Left forelimb (tissue), 1 donor: ENCODE measurements at regions not wholly inside any gene's neighbourhood (a gene's known extent, or its start where the extent isn't known, plus 50 kb on each side); places are given as distances from the start of the nearest gene placed in this dataset.

ENCODE experiments used
- DNase-seq: peaks from one replicate; pipeline ENCODE4 v3.0.0-alpha.2; 2018; ENCODE audit warnings: low spot score

DNA sequence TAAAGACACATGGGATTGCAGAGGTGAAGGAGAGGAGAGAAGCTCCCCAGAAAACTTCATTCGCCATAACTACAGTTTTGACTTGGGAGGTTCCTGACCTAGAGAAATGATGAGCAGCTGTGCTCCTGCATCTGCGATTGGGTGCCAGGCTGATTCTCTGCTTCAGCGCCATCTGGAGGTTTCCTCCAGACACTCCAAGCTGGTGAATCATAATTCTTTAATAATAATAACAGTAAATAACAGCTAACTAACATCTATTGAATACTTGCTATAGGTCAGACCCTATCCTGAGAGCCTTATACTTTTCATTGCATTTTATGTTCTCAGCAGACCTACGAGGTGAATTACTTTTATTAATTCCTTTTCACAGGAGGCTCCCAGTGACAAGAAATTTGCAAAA, 575.8 kb downstream of the TOX3 start:
- no peak for DNase-seq

DNA sequence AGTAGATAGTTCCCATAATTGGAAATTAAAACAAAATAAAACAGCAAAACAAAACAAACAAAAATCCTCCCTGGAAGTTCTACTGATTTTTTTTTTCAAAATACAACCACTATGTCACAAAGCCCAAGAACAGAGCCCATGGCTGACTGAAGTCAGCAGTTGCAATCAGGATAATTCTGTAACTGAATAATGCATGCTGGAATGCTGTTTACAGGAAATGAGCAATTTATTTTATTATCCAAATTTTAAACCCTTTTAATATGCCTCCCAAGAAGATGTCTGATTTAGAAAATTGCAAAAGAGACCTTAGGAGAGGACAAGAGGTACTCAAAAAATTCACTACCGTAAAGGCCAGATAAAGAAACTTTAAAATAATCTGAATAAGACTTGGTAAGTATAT, 578.2 kb downstream of the TOX3 start:
- no peak for DNase-seq

DNA sequence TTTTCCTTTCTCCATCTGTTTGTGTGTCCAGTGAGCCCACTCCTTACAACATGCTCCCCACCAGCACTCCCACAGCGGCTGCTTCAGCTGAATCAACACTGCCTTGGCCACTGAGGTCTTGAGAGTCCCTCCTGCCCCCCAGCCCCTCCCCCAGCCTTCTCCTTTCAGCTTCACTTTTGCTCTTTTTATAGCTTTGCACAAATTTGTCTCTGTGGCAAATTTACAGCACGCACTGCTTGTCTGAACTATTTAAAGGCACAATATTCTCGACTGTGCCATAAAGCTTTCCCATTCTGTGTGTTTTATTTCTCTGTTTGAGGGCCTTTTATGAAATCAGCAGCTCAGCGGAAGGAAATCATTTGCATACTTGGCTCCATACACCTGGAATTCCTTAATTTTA, 579.3 kb downstream of the TOX3 start:
- no peak for DNase-seq

DNA sequence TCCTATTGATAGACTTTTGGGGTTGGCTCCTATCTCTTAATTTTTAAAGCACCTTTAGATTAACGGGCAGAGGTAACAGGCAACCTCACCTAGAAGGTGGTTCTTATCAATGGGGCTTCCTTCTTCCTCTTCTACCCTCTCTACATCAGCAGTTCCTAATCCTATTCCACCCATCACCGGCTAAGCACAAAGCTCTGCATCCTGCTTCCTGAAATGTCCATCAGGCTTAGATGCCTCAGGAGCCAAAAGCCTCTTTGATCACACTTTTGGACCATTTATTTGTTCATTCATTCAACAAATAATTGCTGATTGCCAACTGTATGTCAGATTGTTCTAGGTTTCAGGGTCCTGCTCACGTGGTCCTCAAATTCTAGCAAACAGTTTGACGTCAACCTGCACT, 586.0 kb downstream of the TOX3 start:
- DNase-seq: no peak

DNA sequence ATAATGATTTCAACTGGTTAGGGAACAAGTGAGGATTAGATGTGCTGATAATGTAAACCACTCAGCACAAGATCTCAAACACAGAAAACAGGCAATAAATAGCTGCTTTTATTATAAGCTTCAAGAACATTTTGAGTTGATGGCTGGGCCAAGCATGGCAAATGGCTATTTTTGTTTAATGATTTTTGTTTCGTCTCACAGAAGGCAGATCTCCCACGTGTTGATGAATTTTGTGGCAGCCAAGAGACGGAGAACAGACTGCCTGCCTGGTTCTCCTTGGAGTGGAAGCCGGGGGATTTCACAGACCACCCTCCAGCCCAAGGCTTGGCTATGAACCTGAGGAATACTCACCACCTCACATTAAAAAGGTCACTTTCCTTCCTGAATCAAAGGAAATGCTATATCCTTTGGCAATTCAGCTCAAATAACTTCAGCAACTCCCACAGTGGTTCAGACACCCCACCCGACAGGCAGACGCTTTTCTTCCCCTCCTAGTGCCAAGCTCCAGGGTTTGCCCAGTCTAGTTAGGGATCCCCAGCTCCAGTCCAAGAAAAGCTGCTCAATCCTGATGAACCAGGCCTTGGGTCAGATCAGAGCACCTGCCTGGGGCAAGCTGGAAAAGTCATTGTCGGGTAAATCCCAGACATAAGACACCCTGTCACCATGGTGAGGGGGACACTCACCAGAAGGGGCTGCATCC, 593.5 kb downstream of the TOX3 start:
- DNase-seq: no peak

DNA sequence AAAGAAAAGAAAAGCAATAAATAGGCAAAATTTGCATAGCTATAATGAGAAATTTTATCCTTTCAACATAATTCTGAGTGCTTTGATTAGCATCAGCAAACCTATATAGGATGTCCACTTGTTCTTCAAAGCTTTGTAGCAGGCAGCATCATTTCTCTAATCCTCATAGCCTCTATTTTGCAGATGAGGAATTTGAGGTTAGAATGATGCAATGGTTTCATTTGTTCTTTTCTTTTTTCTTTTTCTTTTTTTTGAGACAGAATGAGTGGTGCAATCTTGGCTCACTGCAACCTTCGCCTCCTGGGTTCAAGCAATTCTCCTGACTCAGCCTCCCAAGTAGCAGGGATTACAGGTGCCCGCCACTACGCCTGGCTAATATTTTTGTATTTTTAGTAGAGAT, 594.4 kb downstream of the TOX3 start:
- no peak for DNase-seq

DNA sequence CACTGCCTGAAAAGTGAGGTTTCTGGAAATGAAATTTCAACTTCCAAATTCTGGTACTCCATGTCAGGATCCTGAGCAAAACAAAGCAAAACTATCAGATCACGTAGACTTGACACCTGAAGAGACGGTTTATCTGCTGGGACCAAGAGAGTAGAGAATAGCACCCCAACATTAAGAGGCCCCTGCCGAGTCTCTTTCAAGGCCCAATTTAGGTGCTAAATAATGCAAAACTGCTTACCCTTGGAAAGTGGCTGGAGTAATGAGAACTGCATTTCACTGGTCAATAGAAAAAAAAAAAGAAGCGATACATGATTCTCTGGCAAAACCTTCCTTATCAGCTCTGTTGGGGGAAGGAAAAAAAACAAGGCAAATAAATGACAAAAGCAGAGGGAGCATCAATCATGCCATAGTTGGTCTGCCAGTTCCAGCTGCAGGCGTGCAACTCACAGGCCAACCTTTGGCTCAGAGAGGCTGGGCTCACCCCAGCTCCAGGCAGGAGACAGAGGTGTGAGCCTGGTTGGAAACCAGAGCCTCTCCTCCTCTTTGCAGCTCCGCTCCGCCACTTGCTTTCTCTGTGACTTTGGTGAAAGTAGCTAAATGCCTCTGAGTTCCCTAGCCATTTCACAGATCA, 595.2 kb downstream of the TOX3 start:
- no peak for DNase-seq

DNA sequence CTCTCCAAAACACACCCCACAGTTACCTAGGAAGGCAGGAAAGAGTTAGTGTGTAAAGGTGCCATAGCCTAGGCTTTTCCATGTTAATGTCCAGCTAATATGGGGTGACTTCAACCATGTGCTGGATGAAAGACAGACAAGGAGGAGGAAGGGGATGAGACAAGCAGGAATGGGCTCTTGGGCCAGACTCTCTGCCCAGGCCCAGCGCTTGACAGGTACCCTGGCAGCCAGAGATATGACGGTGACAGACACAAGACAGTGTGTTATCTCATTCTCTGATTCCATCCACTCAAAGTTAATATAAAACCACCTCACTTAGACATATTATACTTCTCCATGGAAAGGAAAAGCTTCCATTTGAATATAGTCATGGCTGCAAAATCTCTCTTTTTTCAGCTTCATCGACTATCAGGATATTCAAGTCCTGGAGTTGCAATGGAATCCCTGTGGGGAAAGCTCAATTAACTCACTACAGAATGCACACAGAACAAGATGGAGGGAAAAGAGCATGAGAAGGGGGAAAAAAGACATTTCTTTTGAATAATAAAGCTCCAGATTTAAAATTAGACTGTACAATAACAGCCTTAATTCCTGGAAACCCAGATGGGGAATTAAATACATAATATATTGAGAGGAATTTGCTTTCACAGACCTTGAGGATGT, 596.7 kb downstream of the TOX3 start:
- DNase-seq: no peak

DNA sequence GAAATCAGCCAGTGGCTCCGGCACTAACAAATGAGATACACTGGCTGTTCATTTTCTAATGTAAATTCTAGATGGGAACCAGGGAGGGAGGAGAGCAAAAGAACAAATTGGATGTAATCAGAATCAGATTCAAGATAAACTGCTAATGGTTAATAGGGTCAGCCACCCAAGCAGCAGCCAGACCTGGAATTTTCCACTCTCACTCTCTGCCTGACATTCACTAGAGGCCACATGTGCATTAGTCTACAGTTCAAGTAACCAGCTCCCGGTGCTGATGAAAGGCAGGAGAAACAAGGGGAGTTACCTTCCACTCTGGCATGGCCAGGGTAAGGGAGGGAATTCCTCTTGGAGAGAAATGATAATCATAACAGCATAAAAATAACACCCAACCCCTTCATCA, 597.7 kb downstream of the TOX3 start:
- DNase-seq: no peak

DNA sequence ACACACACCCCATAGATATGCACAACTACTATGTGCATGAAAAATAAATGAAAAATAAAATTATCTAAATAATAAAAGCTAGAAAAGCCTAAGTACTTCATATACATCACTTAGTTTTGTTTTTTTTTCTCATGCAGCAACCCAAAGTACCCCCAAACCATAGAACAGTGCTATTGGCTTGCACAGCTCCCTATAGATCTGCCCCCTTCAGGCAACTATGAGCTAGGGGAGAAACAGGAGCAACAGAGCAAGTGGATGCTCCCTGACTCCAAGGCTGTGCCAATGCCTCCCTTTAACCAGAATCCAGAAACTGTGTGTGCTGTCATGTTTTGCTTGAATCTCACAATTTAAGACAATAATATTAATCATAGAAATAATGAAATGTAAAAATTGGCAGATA, 605.5 kb downstream of the TOX3 start:
- no peak for DNase-seq

DNA sequence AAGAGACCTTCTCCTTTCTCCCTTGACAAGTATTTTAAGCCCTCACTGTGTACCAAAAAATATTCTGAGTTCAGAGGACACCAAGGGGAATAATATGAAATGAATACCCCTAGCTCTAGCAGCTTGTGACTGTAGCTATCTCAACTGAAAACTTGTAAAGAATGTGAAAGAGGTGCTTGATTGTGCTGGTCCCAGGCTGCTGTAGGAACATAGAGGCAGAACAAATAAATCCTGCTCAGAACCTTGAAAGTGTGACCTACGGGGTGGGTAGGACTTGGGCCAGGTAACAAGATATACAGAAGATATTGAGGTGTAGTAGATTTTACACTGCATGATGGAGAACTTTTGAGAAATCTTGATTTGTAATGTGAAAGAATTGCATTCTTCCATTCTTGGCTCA, 606.8 kb downstream of the TOX3 start:
- DNase-seq: no peak

DNA sequence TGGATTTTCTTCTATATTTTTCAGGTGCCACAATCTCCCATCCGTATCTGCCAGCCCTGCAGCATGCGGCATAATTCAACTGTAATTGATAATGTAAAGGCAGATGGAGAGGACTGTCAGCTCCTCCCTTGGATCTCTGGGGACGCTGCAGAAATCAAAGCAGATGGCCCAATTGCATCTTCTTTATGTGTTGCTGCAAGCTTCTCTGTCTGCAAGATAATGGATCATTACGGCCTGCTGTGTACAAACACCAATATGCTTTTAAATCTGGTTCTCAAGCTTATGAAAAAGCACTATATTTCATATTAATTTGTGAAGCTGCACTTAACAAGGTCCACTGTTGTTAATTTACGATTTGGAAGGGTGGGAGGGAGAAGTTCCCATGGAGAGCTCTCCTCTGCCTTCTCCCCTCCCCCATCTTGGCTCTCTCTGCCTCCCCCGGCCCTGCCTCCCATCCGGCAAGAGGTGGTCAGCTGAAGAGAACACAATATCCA, 607.5 kb downstream of the TOX3 start:
- DNase-seq: no peak

DNA sequence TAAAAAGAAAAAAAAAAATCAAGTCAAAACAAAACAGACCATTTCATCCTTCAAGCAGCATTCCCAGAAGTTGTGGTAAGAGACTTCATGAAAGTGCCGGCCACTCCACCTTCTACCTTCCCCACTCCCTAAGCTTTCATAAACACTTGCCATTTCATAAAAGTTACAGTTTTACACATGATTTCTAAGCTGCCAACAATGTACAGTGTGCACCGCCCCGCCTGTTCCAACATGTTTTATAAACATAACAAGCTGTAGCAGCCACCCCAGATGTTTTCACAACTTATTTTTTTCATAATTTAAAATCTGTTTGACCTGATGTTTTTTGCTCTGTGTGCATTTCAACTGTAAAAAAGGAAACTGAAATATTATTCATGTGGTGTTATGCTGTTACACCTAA, 608.1 kb downstream of the TOX3 start:
- DNase-seq: no peak

DNA sequence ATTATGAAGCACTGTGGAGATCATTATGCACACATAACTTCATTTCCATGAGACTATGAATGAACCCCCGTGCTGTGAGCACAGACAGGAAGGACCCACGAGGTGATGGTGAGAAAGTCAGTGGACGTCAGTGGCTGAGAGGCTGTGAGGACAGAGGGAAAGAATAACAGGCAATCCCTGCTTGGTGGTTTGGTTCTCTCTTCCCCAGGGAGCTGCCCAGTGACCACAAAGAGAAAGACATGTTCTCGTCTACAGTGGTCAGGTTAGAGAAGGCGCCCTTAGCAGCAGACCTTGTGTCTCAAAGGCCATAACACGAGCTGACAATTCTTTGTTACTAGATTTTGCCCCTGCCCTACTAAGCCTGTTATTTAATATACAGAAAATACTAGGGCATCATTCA, 609.2 kb downstream of the TOX3 start:
- DNase-seq: no peak

DNA sequence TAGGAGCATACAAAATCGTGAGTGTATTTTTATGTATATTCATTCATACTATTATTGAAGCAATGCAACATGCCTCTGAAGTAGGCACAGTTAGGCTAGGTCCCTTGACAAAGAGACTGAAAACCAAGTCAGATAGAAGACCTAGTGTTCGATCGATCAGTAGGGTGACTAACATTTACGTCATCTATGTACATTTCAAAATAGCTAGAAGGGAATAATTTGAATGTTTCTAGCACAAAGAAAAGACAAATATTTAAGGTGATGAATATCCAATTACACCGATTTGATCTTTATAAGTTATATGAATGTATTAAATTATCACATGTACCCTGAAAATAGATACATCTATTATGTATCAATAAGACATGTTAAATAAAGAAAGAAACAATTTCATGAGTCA, 610.1 kb downstream of the TOX3 start:
- DNase-seq: no peak

DNA sequence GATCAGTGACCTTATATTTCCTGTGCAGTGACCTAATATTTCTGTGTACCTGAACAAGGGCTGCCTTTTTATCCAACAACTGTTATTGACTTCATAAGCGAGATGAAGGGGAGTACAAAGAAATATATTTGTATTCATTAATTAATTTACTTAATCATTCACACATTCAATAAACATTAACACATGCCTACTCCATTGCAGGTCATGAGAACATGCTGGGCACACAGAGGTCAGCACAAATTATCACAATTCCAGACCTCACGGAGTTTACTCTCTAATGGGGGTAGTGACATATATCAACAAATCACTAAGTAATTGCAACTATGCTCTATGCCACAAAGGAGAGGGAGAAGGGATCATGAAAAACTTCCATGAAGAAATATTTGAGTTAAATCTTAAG, 614.6 kb downstream of the TOX3 start:
- no peak for DNase-seq

DNA sequence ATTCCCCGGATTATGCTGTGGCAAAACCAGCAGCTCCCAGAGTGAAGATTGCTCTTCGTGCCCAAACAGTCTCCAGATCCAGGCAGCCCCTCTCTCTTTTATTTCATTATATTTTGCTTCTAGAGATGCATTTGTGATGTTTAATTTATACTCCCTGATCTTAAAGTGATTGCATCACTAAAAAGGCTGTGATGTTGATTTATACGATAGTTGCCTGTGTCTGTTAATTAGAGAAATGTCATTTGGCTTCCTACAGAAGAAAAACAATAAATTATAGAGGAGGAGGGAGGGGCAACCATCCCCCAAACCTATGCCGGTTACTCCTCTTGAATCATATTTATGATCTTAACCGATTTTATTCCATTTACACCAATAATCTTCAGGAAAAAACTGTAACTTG, 615.3 kb downstream of the TOX3 start:
- DNase-seq: no peak

DNA sequence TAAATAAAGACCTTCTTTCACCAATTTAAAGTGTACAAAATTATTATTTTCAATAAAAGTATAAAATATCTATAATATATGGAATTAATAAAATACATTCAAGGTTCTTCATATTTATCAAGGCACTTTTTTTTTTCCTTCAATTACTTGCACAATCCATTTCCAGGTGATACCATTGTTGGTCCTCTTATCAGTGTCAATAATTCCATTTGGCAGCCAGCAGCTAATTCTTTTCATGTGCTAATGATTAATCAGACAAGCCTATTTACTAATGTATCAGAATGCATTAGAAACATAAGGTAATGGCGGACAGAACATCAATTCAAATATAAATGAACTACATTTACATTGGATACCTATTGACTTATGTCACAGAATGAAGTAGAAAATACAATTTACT, 622.2 kb downstream of the TOX3 start:
- no peak for DNase-seq

DNA sequence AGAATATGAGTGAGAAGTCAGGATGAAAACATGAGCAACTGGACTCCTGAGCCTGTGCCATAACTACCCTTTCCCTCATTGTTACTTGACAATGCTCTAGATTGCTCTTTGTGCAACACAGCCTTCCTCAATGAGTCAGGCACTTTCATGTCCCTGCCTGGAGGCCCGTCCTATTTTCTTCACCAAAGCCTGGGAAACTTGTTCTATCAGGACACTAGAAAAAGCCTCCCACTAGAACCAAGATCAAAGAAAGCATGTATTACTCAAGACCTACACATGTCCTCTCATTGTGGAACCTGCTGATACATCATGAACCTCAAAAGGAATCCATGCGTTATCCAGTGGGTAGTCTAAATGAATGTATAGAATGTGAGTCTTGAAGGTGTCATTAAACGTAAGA, 624.5 kb downstream of the TOX3 start:
- DNase-seq: no peak

DNA sequence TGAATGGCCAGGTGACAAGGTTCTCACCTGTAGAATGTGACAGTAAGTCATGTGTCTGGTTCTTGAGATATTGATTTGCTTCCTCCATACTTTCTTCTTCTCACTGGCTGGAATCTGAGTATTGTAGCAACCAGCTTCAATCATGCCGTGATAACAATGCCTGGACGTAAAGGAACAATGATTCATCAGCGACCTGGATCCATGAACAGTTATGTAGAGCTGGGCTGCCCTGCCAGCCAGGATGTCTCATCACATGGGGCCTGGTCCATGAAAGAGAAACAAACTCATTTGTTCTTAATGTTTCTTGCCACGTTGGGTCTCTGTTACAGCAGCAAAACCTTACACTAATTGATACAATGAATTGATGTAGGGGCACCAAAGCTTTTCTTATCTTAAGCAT, 627.2 kb downstream of the TOX3 start:
- DNase-seq: no peak

DNA sequence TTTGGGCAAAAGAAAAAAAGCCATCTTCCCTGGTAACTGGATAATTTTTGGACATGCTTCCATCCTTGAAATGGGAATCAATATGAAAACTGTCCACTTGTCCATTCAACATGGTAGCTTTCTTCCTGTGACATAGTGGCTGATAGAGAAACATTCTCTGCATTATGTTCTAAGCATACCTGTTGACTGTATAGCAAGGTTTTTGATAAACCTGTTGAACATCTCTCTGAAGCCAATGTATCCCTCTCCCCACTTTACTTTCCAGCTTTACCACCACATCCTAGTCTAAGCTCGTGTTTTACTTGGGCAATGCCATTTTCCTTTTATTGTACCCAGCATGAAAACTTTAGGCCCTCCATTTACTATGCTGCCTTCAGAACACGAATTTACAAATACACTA, 630.1 kb downstream of the TOX3 start:
- DNase-seq: no peak

DNA sequence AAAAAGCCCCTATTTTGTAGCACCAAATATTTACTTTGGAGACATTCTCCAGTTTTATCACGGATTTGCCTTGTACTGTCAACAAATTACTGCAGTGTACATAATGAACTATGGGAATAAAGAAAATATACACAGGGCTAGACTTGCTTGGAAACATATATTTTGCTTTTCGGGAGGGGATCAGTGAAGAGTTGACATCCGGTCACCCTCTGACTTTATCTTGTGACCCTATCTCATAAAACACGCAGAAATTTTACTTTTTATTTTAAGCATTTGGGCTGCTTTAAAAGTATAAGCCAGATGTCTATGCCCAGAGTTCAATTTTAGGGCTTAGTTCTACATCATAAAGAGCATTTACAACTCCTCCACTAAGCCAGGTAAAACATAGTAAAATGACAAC, 630.7 kb downstream of the TOX3 start:
- DNase-seq: no peak

DNA sequence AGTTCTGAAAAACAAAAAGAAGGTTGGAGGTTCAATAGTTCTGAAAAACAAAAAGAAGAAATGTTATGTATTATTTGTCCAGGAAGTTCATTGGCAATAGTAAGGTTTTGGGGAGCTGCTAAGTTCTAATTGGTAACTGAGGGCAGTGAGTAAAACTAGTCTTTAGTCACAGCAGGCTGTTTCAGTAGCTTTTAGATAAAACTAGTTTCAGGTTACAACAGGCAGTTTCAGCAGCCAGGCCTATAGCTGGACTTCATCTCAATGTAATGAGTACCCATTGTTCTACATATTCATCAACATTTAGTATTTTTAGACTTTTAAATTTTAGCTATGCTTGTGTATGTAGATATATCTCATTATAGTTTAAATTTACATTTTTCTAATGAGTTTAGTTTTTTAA, 639.3 kb downstream of the TOX3 start:
- no peak for DNase-seq
